Osteocyte (in vitro differentiated cells): ENCODE measurements at regions not wholly inside any gene's neighbourhood (a gene's known extent, or its start where the extent isn't known, plus 50 kb on each side); places are given as distances from the start of the nearest gene placed in this dataset.

Source experiments
- DNase-seq: peaks from one replicate; pipeline ENCODE4 v3.0.0; 2021; ENCODE audit warnings: mixed read lengths; ENCODE audit not compliant: unreplicated experiment; ENCODE audit errors: extremely low spot score
- H3K27ac Mint-ChIP-seq: one replicate; pipeline ENCODE4 v1.8.0; 2021; ENCODE audit warnings: mild to moderate bottlenecking, mixed read lengths; ENCODE audit not compliant: unreplicated experiment
- H3K27me3 Mint-ChIP-seq: one replicate; pipeline ENCODE4 v1.8.0; 2021; ENCODE audit warnings: mixed read lengths; ENCODE audit not compliant: unreplicated experiment
- H3K36me3 Mint-ChIP-seq: one replicate; pipeline ENCODE4 v1.8.0; 2021; ENCODE audit warnings: mixed read lengths; ENCODE audit not compliant: unreplicated experiment
- H3K4me1 Mint-ChIP-seq: one replicate; pipeline ENCODE4 v1.8.0; 2021; ENCODE audit warnings: mixed read lengths; ENCODE audit not compliant: unreplicated experiment
- H3K4me3 Mint-ChIP-seq: one replicate; pipeline ENCODE4 v1.8.0; 2021; ENCODE audit warnings: mild to moderate bottlenecking, moderate library complexity, mixed read lengths; ENCODE audit not compliant: unreplicated experiment
- H3K9me3 Mint-ChIP-seq: one replicate; pipeline ENCODE4 v1.8.0; 2021; ENCODE audit warnings: mixed read lengths; ENCODE audit not compliant: unreplicated experiment
- CTCF ChIP-seq: fragments of 200-600 bp; sonication (generic); IDR thresholded peaks from 2 replicates; pipeline ENCODE4 v1.5.0; 2021; ENCODE audit warnings: antibody characterized with exemption, mild to moderate bottlenecking, moderate library complexity

DNA sequence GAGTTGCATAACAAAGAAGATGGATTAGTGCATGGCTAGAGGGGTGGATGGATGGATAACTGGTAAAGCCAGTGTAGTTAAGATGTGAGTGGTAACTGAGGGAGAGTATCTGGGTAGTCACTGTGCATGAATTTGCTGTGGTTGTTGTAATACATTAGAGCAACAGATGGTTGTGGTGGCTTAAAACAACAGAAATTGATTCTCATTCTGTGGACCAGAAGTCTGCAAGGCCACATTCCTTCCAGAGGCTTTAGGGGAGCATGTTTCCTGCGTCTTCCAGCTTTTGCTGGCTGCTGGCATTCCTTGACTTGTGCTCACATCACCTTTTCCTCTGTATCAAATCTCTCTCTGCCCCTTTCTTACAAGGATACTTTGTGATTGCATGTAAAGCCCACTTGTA is 155.4 kb downstream of the ASB1 start:
- no peak for TF ChIP-seq CTCF
- H3K27me3 Mint-ChIP-seq, result peaks cover 3% of the 10 kb centered on the region
- no peak overlapping the region for H3K4me3 Mint-ChIP-seq
- no peaks in the 10 kb centered on the region for H3K4me1 Mint-ChIP-seq
- peaks cover 10% of the 10 kb centered on the region for H3K9me3 Mint-ChIP-seq
- no peaks in the 10 kb centered on the region for H3K36me3 Mint-ChIP-seq
- no peak overlapping the region for H3K27ac Mint-ChIP-seq
- DNase-seq, result no peak

- H3K36me3 Mint-ChIP-seq, result no peaks in the 10 kb centered on the region
- peaks cover 10% of the 10 kb centered on the region for H3K9me3 Mint-ChIP-seq
- no peaks in the 10 kb centered on the region for H3K4me1 Mint-ChIP-seq
- no peak overlapping the region for H3K4me3 Mint-ChIP-seq
- TF ChIP-seq CTCF, result no peak
- peak; percentile 32 for DNase-seq
- H3K27ac Mint-ChIP-seq, result no peak overlapping the region
- peaks cover 3% of the 10 kb centered on the region for H3K27me3 Mint-ChIP-seq
These were observed 157.9 kb downstream of the ASB1 start for GRCh38 chr2:238584617-238585016.

DNA sequence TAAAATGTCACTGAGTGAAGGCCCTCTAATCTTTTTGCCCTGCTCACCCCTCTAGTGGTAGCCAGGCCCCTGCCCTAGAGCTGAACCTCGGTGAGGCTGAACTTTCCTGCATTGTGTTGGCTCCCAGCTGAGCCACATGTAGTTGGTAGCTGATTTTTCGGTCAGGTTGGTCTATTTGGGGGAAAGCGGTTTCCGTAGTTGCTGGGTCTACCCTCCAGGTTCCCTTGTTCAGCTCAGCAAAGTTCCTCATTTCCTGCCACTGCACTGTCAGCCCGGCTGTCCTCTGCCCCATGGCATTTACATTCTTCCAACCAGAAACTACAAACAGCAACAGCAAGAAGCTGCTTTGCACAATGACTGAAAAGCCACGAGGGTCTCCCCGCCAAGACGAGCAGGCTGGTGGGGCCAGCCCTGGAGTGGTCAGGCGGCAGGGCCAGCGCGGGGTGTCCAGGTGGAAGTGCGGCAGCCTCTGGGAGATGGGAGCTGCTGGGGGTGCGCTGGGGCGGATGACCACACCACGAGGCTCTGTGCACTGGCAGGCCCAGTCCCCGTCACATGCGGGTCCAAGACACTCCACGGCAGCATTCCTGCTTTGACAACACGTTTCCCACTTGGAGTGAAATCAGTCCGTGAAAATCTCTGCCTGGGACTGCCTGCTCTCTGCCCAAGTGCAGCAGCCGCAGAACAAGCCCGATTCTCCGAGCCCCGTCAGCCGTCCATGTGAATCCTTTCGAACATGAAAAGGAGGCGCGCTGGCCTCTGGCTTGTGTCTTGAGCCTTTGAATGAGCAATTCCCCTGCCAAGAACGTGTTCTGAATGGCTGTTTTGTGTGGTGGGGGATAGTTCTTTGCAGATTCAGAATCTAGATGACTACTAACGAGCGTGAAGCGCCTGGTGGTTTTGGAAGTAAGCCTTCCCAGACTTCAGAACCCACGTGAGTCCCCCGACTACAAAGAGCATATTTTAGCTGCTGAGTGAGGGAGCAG is 159.4 kb downstream of the ASB1 start:
- Mint-ChIP-seq H3K4me3 (no peak overlapping the region), H3K27ac (no peak overlapping the region), H3K4me1 (no peaks in the 10 kb centered on the region), H3K27me3 (peaks cover 3% of the 10 kb centered on the region), H3K9me3 (peaks cover 10% of the 10 kb centered on the region), H3K36me3 (no peaks in the 10 kb centered on the region)
- TF ChIP-seq CTCF, result no peak
- DNase-seq, result peak; percentile 83

GRCh38 chr2:238586931-238587775 is 160.4 kb downstream of the ASB1 start:
- Mint-ChIP-seq H3K36me3 (no peaks in the 10 kb centered on the region), H3K9me3 (peaks cover 10% of the 10 kb centered on the region), H3K4me1 (no peaks in the 10 kb centered on the region), H3K27me3 (peaks cover 3% of the 10 kb centered on the region), H3K27ac (no peak overlapping the region), H3K4me3 (no peak overlapping the region)
- DNase-seq, result peak; percentile 76
- TF ChIP-seq CTCF, result no peak
